Endothelial cell of umbilical vein (primary cell): ENCODE measurements at regions not wholly inside any gene's neighbourhood (a gene's known extent, or its start where the extent isn't known, plus 50 kb on each side); places are given as distances from the start of the nearest gene placed in this dataset.

Experiments used
- CTCF ChIP-seq, 2 donors: IDR thresholded peaks; 1 replicate in 1 of 2; 2 replicates in 1 of 2; pipeline ENCODE4 v1.5.1; 2011; ENCODE audit warnings: low read length in 2 of 2, mild to moderate bottlenecking in 2 of 2, moderate library complexity in 2 of 2, control low read depth in 1 of 2, inconsistent platforms in 1 of 2, low read depth in 1 of 2; ENCODE audit not compliant: insufficient read depth in 1 of 2; ENCODE audit errors: extremely low read depth in 1 of 2
- EZH2 ChIP-seq: IDR thresholded peaks from 2 replicates; pipeline ENCODE4 v1.6.1; 2012; ENCODE audit warnings: borderline replicate concordance, low read depth, mild to moderate bottlenecking, moderate library complexity, low read length, inconsistent platforms; ENCODE audit not compliant: severe bottlenecking
- FOS ChIP-seq: IDR thresholded peaks from 2 replicates; pipeline ENCODE4 v1.6.1; 2011; ENCODE audit warnings: mild to moderate bottlenecking, low read length, moderate library complexity, borderline replicate concordance; ENCODE audit not compliant: insufficient read depth
- JUN ChIP-seq: IDR thresholded peaks from 2 replicates; pipeline ENCODE4 v1.6.1; 2011; ENCODE audit warnings: borderline replicate concordance, low read depth; ENCODE audit not compliant: insufficient read length, insufficient read depth
- MAX ChIP-seq: IDR thresholded peaks from 2 replicates; pipeline ENCODE4 v1.6.1; 2011; ENCODE audit not compliant: insufficient read depth, insufficient read length
- MYC ChIP-seq: IDR thresholded peaks from one replicate; pipeline ENCODE4 v1.6.1; 2011; ENCODE audit warnings: mild to moderate bottlenecking, low read depth, low read length
- POLR2A ChIP-seq: IDR thresholded peaks from 2 replicates; pipeline ENCODE4 v1.6.1; 2012; ENCODE audit warnings: low read depth, mild to moderate bottlenecking, control low read depth, low read length
- POLR2AphosphoS5 ChIP-seq: IDR thresholded peaks from 2 replicates; pipeline ENCODE4 v1.6.1; 2012; ENCODE audit warnings: low read depth, mild to moderate bottlenecking, control low read depth, low read length, moderate library complexity; ENCODE audit not compliant: insufficient read depth

GRCh38 chr12:28631831-28632230, 441.6 kb downstream of the CCDC91 start:
- TF ChIP-seq FOS (no peak), MAX (no peak), POLR2A (no peak), CTCF (IDR thresholded peaks at IDR 0.05; ENCODE audit: extremely low read depth in 1 of 2, insufficient read depth in 1 of 2, low read depth in 1 of 2, low read length in 2 of 2) (no peak), JUN (no peak), POLR2AphosphoS5 (no peak), MYC (no peak), EZH2 (no peak)
